GM23248 (cell line): ENCODE measurements at regions not wholly inside any gene's neighbourhood (a gene's known extent, or its start where the extent isn't known, plus 50 kb on each side); places are given as distances from the start of the nearest gene placed in this dataset.
"Not testable (repeated sequence)": the region's sequence is repeated elsewhere in the genome, so short reads cannot be mapped to it uniquely, and the experiment has no call there.

Experiments
- DNase-seq: peaks from one replicate; pipeline ENCODE4 v3.0.0-alpha.2; 2015
- H2AFZ ChIP-seq: fragments of 200-600 bp; sonication (generic); 2 replicates; pipeline ENCODE4 v1.6.1; 2016; ENCODE audit warnings: antibody characterized with exemption
- H3F3A ChIP-seq: fragments of 200-600 bp; sonication (generic); 2 replicates; pipeline ENCODE4 v1.6.1; 2016; ENCODE audit warnings: mild to moderate bottlenecking, antibody characterized with exemption, mixed run types; ENCODE audit not compliant: insufficient read depth
- H3K27ac ChIP-seq: fragments of 200-600 bp; sonication (generic); 2 replicates; pipeline ENCODE4 v1.5.1; 2016; ENCODE audit warnings: mild to moderate bottlenecking
- H3K27me3 ChIP-seq: fragments of 200-600 bp; sonication (generic); replicated peaks from 2 replicates; pipeline ENCODE4 v1.6.1; 2016; ENCODE audit warnings: mild to moderate bottlenecking; ENCODE audit not compliant: insufficient read depth
- H3K36me3 ChIP-seq: fragments of 200-600 bp; sonication (generic); 2 replicates; pipeline ENCODE4 v1.6.1; 2016; ENCODE audit warnings: low read depth, mild to moderate bottlenecking
- H3K4me1 ChIP-seq: fragments of 200-600 bp; sonication (generic); 2 replicates; pipeline ENCODE4 v1.6.1; 2016; ENCODE audit warnings: mild to moderate bottlenecking; ENCODE audit not compliant: insufficient read depth
- H3K4me2 ChIP-seq: fragments of 200-600 bp; sonication (generic); one replicate; pipeline ENCODE4 v1.6.1; 2016; ENCODE audit warnings: mild to moderate bottlenecking; ENCODE audit not compliant: unreplicated experiment
- H3K4me3 ChIP-seq: fragments of 200-600 bp; sonication (generic); 2 replicates; pipeline ENCODE4 v1.5.1; 2016; ENCODE audit warnings: mild to moderate bottlenecking
- H3K79me2 ChIP-seq: fragments of 200-600 bp; sonication (generic); 2 replicates; pipeline ENCODE4 v1.6.1; 2016; ENCODE audit warnings: mild to moderate bottlenecking; ENCODE audit not compliant: insufficient read depth
- H3K9ac ChIP-seq: fragments of 200-600 bp; sonication (generic); 2 replicates; pipeline ENCODE4 v1.6.1; 2016; ENCODE audit warnings: mild to moderate bottlenecking
- H3K9me2 ChIP-seq: fragments of 200-600 bp; sonication (generic); 2 replicates; pipeline ENCODE4 v1.6.1; 2016; ENCODE audit warnings: mixed run types, mild to moderate bottlenecking, moderate library complexity; ENCODE audit not compliant: insufficient read depth
- H3K9me3 ChIP-seq: fragments of 200-600 bp; sonication (generic); one replicate; pipeline ENCODE4 v1.6.1; 2017; ENCODE audit warnings: low read depth
- H4K20me1 ChIP-seq: fragments of 200-600 bp; sonication (generic); 2 replicates; pipeline ENCODE4 v1.6.0; 2016; ENCODE audit not compliant: insufficient read depth
- EZH2 ChIP-seq: fragments of 200-600 bp; sonication (generic); IDR thresholded peaks from 2 replicates; pipeline ENCODE4 v1.6.1; 2018; ENCODE audit warnings: antibody characterized with exemption, mild to moderate bottlenecking; ENCODE audit not compliant: insufficient read depth, poor library complexity, severe bottlenecking
- EZH2phosphoT487 ChIP-seq: fragments of 200-600 bp; sonication (generic); IDR thresholded peaks from 2 replicates; pipeline ENCODE4 v1.6.1; 2018; ENCODE audit warnings: antibody characterized with exemption, moderate library complexity, mild to moderate bottlenecking, low read depth; ENCODE audit not compliant: insufficient read depth
- WGBS, 2 experiments: methylation state at CpG; one replicate each; pipeline ENCODE4 v1.1.6; 2015 to 2017; ENCODE audit warnings: low lambda C conversion rate in 2 of 2, low coverage in 1 of 2; ENCODE audit errors: missing lambda C conversion rate in 2 of 2; 5-methylcytosine and 5-hydroxymethylcytosine counted together
- in situ Hi-C: fragments of 300-500 bp; cut with MboI; formaldehyde crosslinking; loops from 2 replicates; pipeline ENCODE4 v1.15.0; 2020

DNA sequence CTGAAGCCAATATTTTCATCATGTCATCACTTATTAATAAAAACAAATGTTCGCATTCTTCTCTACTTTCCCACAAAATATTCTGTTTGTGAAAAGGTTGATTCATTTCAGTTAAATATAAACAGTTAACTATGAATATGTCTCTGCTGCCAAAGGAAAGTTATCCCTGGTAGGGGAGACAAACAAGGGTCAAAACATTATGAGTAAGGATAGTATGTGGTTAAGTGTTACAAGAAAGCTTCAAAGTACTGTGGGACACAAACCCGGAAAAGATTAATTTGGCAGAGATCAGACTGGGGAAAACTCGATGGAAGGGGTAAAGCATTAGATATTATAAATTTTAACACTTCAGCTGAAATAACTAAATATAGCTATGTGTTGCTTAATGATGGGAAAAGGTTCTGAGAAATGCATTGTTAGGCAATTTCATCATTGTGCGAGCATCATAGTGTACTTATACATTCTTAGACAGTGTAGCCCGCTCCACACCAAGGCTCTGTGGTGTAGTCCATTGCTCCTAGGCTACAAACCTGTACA lies 436.5 kb upstream of the TBL1XR1 start:
- no peaks in the 10 kb centered on the region for H3K27me3 ChIP-seq
- TF ChIP-seq EZH2, result no peak
- TF ChIP-seq EZH2phosphoT487, result no peak
- peaks cover 14% of the 10 kb centered on the region; the same call in 1 of the 2 replicates for H3F3A ChIP-seq
- 40 to 41% methylated on average over 5 of the region's 5 CpGs for WGBS, 2 experiments
- H3K36me3 ChIP-seq, result no peaks in the 10 kb centered on the region
- peak overlapping the region; percentile 12 for H3K4me2 ChIP-seq
- H3K27ac ChIP-seq, result no peak overlapping the region
- H3K4me3 ChIP-seq, result no peak overlapping the region
- DNase-seq, result peak; percentile 50
- H3K79me2 ChIP-seq, result no peaks in the 10 kb centered on the region
- H4K20me1 ChIP-seq, result no peaks in the 10 kb centered on the region
- H3K9ac ChIP-seq, result no peak overlapping the region
- no peaks in the 10 kb centered on the region for H3K9me2 ChIP-seq
- H3K4me1 ChIP-seq, result peaks cover 11% of the 10 kb centered on the region
- in situ Hi-C loops, result no loop called here
- peak overlapping the region; percentile 4 for H2AFZ ChIP-seq
- peaks cover 5% of the 10 kb centered on the region for H3K9me3 ChIP-seq

DNA sequence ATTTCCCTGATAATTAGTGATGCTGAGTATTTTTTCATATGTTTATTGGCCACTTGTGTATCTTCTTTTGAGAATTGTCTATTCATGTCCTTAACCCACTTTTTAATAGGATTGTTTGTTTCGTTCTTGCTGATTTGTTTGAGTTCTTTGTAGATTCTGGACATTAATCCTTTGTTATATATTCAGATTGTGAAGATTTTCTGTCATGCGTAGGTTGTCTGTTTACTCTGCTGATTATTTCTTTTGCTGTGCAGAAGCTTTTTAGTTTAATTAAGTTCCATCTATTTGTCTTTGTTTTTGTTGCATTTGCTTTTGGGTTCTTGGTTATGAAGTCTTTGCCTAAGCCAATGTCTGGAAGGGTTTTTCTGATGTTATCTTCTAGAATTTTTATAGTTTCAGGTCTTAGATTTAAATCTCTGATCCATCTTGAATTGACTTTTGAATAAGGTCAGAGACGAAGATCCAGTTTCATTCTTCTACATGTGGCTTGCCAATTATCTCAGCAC lies 438.4 kb upstream of the TBL1XR1 start:
- H3K9me3 ChIP-seq, H3K36me3 ChIP-seq, H3K27ac ChIP-seq, H2AFZ ChIP-seq, H3K4me3 ChIP-seq, H4K20me1 ChIP-seq, DNase-seq, H3K27me3 ChIP-seq, H3K79me2 ChIP-seq, H3K9me2 ChIP-seq, H3K9ac ChIP-seq, in situ Hi-C loops, H3K4me2 ChIP-seq: not testable (repeated sequence)
- peaks cover 14% of the 10 kb centered on the region; the same call in 1 of the 2 replicates for H3F3A ChIP-seq
- H3K4me1 ChIP-seq, result peaks cover 11% of the 10 kb centered on the region
- 88 to 91% methylated on average over 3 of the region's 3 CpGs for WGBS, 2 experiments

DNA sequence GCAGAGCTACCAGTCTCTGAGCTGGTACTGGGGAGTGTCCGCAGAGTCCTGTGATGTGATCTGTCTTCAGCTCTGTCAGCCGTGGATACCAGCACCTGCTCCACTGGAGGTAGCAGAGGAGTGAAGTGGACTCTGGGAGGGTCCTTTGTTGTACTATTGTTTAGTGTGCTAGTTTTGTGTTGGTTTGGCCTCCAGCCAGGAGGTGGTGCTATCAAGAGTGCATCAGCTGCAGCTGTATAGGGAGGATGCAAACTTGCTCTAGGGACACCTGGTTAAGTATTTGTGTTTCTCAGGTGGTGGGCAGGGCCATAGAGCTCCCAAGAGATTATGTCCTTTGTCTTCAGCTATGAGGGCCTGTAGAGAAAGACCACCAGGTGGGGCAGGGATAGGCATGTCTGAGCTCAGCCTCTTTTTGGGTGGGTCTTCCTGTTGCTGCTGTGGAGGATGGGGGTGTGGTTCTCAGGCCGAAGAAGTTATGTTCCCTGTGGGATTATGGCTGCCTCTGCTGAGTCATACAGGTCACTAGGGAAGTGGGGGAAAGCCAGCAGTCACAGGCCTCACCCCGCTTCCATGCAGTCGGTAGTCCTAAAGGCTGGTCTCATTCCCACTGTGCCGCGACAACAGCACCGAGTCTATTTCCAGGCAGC lies 443.2 kb upstream of the TBL1XR1 start:
- H3K9me3 ChIP-seq, result peaks cover 5% of the 10 kb centered on the region
- WGBS, 2 experiments, result 79 to 81% methylated on average over 8 of the region's 8 CpGs
- no peaks in the 10 kb centered on the region for H3K27me3 ChIP-seq
- no peaks in the 10 kb centered on the region for H3K9me2 ChIP-seq
- H3K9ac ChIP-seq, result no peak overlapping the region
- H3F3A ChIP-seq, result no peaks in the 10 kb centered on the region
- no peak for DNase-seq
- no peaks in the 10 kb centered on the region for H3K79me2 ChIP-seq
- no peaks in the 10 kb centered on the region for H4K20me1 ChIP-seq
- no peaks in the 10 kb centered on the region for H3K36me3 ChIP-seq
- no peak overlapping the region for H2AFZ ChIP-seq
- TF ChIP-seq EZH2phosphoT487 (no peak), EZH2 (no peak)
- in situ Hi-C loops, result no loop called here
- H3K27ac ChIP-seq, result no peak overlapping the region
- no peaks in the 10 kb centered on the region for H3K4me1 ChIP-seq
- no peak overlapping the region for H3K4me2 ChIP-seq
- H3K4me3 ChIP-seq, result no peak overlapping the region

DNA sequence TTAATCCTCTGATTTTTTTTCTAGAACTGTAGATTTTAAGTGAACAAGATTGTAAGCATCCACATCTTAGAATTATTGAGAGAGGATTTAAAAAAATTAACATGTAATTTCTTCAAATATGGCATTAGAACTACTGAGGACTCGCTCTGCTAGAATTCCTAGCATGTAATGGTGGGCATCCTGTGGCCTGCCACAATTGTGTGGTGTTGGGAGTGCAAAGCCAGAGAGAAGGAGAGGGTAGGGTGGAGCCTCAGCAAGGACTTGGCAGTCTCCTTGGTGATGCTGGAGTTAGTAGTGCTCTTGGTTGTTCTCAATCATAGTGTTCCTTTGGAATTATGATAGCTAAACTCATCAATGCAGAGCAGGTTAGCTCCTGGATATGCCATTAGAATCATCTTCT lies 443.9 kb upstream of the TBL1XR1 start:
- TF ChIP-seq EZH2phosphoT487 (no peak), EZH2 (no peak)
- in situ Hi-C loops, result no loop called here

More for the DNA sequence above, 443.9 kb upstream of the TBL1XR1 start:
- Histone ChIP-seq H3K9ac (no peak overlapping the region), H3K4me2 (no peak overlapping the region), H3K36me3 (no peaks in the 10 kb centered on the region), H2AFZ (no peak overlapping the region), H3K4me1 (no peaks in the 10 kb centered on the region), H3K27ac (no peak overlapping the region), H3K9me2 (no peaks in the 10 kb centered on the region), H3F3A (no peaks in the 10 kb centered on the region), H3K9me3 (peaks cover 4% of the 10 kb centered on the region), H3K79me2 (no peaks in the 10 kb centered on the region), H4K20me1 (no peaks in the 10 kb centered on the region), H3K27me3 (no peaks in the 10 kb centered on the region), H3K4me3 (no peak overlapping the region)
- WGBS, 2 experiments, result 84 to 88% methylated on average over 1 of the region's 1 CpG
- no peak for DNase-seq
